ENCODE measurements at regions not wholly inside any gene's neighbourhood (a gene's known extent, or its start where the extent isn't known, plus 50 kb on each side); places are given as distances from the start of the nearest gene placed in this dataset.
"Not testable (repeated sequence)": the region's sequence is repeated elsewhere in the genome, so short reads cannot be mapped to it uniquely, and the experiment has no call there.

DNA sequence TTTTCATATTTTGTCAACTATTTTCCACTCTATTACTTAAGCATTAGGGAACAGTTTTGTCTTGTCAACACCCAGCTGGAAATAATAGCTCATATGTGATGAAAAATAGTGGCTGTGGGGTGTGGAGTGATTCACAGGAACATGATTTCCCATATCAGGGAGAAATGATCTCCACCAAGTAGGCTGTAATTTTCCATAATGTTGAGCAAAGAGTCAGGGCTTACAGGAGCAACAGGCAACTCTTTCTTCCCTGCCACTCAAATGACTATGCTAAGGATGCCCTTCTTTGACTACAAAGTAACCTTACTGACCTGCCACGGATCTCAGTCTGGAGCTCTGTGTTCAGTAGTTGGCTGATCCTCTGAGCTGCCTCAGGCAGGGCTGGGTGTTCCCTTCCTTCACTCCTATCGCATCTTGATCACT lies 90.0 kb upstream of the GATB start:
- H3K36me3 Mint-ChIP-seq (ENCODE audit: low read depth): no peaks in the 10 kb centered on the region
- H3K27me3 Mint-ChIP-seq: peaks cover 5% of the 10 kb centered on the region
- DNase-seq: no peak
- no peak overlapping the region for H3K4me3 Mint-ChIP-seq
- H3K27ac Mint-ChIP-seq: no peak overlapping the region
- H3K9me3 Mint-ChIP-seq: peaks cover 5% of the 10 kb centered on the region
- no peaks in the 10 kb centered on the region for H3K4me1 Mint-ChIP-seq
- ChIA-PET POLR2A (no interaction called here), CTCF (no interaction called here)

DNA sequence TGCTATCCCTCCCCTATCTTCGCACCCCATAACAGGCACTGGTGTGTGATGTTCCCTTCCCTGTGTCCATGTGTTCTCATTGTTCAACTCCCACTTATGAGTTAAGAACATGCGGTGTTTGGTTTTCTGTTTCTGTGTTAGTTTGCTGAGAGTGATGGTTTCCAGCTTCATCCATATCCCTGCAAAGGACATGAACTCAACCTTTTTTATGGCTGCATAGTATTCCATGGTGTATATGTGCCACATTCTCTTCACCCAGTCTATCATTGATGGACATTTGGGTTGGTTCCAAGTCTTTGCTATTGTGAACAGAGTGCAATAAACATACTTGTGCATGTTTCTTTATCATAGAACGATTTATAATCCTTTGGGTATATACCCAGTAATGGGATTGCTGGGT lies 84.7 kb upstream of the GATB start:
- POLR2A ChIA-PET; H3K4me3 Mint-ChIP-seq; H3K4me1 Mint-ChIP-seq; H3K9me3 Mint-ChIP-seq; CTCF ChIA-PET; H3K27me3 Mint-ChIP-seq; DNase-seq; H3K27ac Mint-ChIP-seq; H3K36me3 Mint-ChIP-seq (ENCODE audit: low read depth): not testable (repeated sequence)

- no peaks in the 10 kb centered on the region for H3K4me1 Mint-ChIP-seq
- ChIA-PET CTCF (no interaction called here), POLR2A (no interaction called here)
- no peak for DNase-seq
- H3K4me3 Mint-ChIP-seq: no peak overlapping the region
- peaks cover 2% of the 10 kb centered on the region for H3K9me3 Mint-ChIP-seq
- no peak overlapping the region for H3K27ac Mint-ChIP-seq
- no peaks in the 10 kb centered on the region for H3K36me3 Mint-ChIP-seq (ENCODE audit: low read depth)
- H3K27me3 Mint-ChIP-seq: peaks cover 1% of the 10 kb centered on the region
Observed at GRCh38 chr4:151842430-151843079, 81.7 kb upstream of the GATB start.

- H3K27ac Mint-ChIP-seq: no peak overlapping the region
- CTCF ChIA-PET: interaction anchor here (1.2 kb wide), 1 partner anchor 11 kb away, joined by 3 read pairs; no protein-coding TSS in a partner anchor
- DNase-seq: no peak
- peaks cover 1% of the 10 kb centered on the region for H3K27me3 Mint-ChIP-seq
- no peaks in the 10 kb centered on the region for H3K36me3 Mint-ChIP-seq (ENCODE audit: low read depth)
- POLR2A ChIA-PET: no interaction called here
- H3K4me3 Mint-ChIP-seq: no peak overlapping the region
- peaks cover 2% of the 10 kb centered on the region for H3K9me3 Mint-ChIP-seq
- no peaks in the 10 kb centered on the region for H3K4me1 Mint-ChIP-seq
Observed at GRCh38 chr4:151841107-151841506, 80.3 kb upstream of the GATB start.

DNA sequence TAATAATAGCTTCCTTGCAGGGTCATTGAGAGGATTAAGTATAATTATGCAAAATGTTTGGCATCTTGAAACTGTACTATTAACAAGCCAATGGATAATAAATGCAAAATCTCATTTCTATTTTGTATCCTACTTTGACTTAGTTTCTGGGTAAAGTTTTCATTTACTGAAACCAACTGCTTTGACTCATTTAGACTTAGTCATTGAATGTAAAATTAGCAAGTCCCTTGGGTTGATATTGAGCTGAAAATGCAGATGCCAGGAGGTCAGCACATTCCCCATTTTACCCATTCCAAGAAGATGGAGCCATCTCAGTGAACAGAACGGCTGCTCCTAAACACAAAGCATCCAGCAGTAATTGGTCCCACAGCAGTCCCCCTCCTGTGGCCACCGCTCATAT lies 74.7 kb upstream of the GATB start:
- H3K9me3 Mint-ChIP-seq: peaks cover 2% of the 10 kb centered on the region
- H3K4me1 Mint-ChIP-seq: peaks cover 2% of the 10 kb centered on the region
- H3K4me3 Mint-ChIP-seq: no peak overlapping the region
- H3K27me3 Mint-ChIP-seq: peaks cover 2% of the 10 kb centered on the region
- no peak for DNase-seq
- H3K36me3 Mint-ChIP-seq (ENCODE audit: low read depth): no peaks in the 10 kb centered on the region
- CTCF ChIA-PET: no interaction called here
- no peak overlapping the region for H3K27ac Mint-ChIP-seq
- POLR2A ChIA-PET: no interaction called here

- Mint-ChIP-seq H3K27ac (no peak overlapping the region), H3K9me3 (peaks cover 2% of the 10 kb centered on the region), H3K36me3 (ENCODE audit: low read depth) (no peaks in the 10 kb centered on the region), H3K4me3 (no peak overlapping the region), H3K27me3 (peaks cover 2% of the 10 kb centered on the region), H3K4me1 (peaks cover 2% of the 10 kb centered on the region)
- CTCF ChIA-PET: no interaction called here
- DNase-seq: no peak
- POLR2A ChIA-PET: interaction anchor here (0.6 to 0.7 kb wide), 2 partner anchors 49 to 256 kb away, joined by 3 read pairs; no protein-coding TSS in a partner anchor
Observed at GRCh38 chr4:151833174-151833573, 72.4 kb upstream of the GATB start.

- no peak overlapping the region for H3K4me3 Mint-ChIP-seq
- peaks cover 2% of the 10 kb centered on the region for H3K9me3 Mint-ChIP-seq
- no peaks in the 10 kb centered on the region for H3K36me3 Mint-ChIP-seq (ENCODE audit: low read depth)
- no peak overlapping the region for H3K27ac Mint-ChIP-seq
- CTCF ChIA-PET: no interaction called here
- peaks cover 2% of the 10 kb centered on the region for H3K27me3 Mint-ChIP-seq
- H3K4me1 Mint-ChIP-seq: peaks cover 2% of the 10 kb centered on the region
- POLR2A ChIA-PET: no interaction called here
- no peak for DNase-seq
Observed at GRCh38 chr4:151831526-151831925, 70.7 kb upstream of the GATB start.

- Mint-ChIP-seq H3K4me1 (peaks cover 2% of the 10 kb centered on the region), H3K36me3 (ENCODE audit: low read depth) (no peaks in the 10 kb centered on the region), H3K27me3 (peaks cover 2% of the 10 kb centered on the region), H3K27ac (no peak overlapping the region), H3K4me3 (no peak overlapping the region), H3K9me3 (peaks cover 2% of the 10 kb centered on the region)
- DNase-seq: no peak
- ChIA-PET POLR2A (no interaction called here), CTCF (no interaction called here)
Observed at GRCh38 chr4:151830168-151830567, 69.4 kb upstream of the GATB start.

GRCh38 chr4:151829309-151829708 lies 68.5 kb upstream of the GATB start:
- no peak for DNase-seq
- Mint-ChIP-seq H3K27ac (no peak overlapping the region), H3K27me3 (peaks cover 2% of the 10 kb centered on the region), H3K9me3 (peaks cover 2% of the 10 kb centered on the region), H3K4me1 (peaks cover 2% of the 10 kb centered on the region), H3K4me3 (no peak overlapping the region), H3K36me3 (ENCODE audit: low read depth) (no peaks in the 10 kb centered on the region)
- ChIA-PET CTCF (interaction anchor here (0.6 kb wide), 1 partner anchor 353 kb away, joined by 4 read pairs; no protein-coding TSS in a partner anchor), POLR2A (no interaction called here)

DNA sequence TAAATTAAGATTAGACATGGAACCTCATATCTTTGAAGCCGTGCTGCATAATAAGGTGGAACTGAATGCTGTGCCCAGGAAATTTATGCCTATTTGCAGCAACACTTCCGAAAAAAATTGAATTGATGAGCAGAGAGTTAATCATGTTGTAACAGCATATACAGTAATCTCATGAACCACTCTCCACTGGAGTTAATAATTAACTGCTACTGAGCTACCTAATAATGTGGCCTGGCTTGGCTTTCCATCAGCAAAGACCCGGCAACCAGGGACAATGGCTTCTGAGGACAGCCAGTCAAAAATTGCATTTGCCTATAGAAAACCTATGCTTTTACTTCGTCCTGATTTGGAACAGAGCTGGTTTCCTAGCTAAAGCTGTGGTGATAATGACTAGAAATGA lies 63.8 kb upstream of the GATB start:
- CTCF ChIA-PET: no interaction called here
- no peaks in the 10 kb centered on the region for H3K4me1 Mint-ChIP-seq
- H3K27me3 Mint-ChIP-seq: peaks cover 17% of the 10 kb centered on the region
- H3K36me3 Mint-ChIP-seq (ENCODE audit: low read depth): no peaks in the 10 kb centered on the region
- no peak overlapping the region for H3K27ac Mint-ChIP-seq
- H3K9me3 Mint-ChIP-seq: no peaks in the 10 kb centered on the region
- POLR2A ChIA-PET: no interaction called here
- no peak overlapping the region for H3K4me3 Mint-ChIP-seq
- no peak for DNase-seq

DNA sequence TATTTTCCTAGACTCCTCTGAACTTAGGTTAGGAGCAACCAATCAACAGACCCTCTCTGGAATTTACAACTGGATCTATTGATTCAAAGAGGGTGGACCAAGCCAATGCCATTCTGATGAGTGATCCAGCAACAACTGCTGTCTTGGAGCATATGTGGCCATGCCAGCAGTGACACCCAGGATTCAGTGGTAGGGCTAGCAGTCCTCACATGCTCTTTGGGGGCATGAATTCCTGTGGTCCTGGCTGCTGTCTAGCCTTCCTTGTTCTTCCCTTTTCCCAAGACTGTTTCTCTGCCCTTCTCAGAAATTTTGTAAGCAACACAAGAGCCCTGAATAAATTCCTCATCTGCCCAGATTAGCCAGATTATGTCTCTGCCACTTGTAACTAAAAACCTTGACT lies 61.5 kb upstream of the GATB start:
- ChIA-PET CTCF (no interaction called here), POLR2A (no interaction called here)
- no peaks in the 10 kb centered on the region for H3K36me3 Mint-ChIP-seq (ENCODE audit: low read depth)
- H3K9me3 Mint-ChIP-seq: no peaks in the 10 kb centered on the region
- DNase-seq: no peak
- no peak overlapping the region for H3K27ac Mint-ChIP-seq
- peaks cover 17% of the 10 kb centered on the region for H3K27me3 Mint-ChIP-seq
- no peaks in the 10 kb centered on the region for H3K4me1 Mint-ChIP-seq
- no peak overlapping the region for H3K4me3 Mint-ChIP-seq

GRCh38 chr4:151820004-151820403 lies 59.2 kb upstream of the GATB start:
- POLR2A ChIA-PET: no interaction called here
- no peaks in the 10 kb centered on the region for H3K9me3 Mint-ChIP-seq
- CTCF ChIA-PET: interaction anchor here (1.6 kb wide), 1 partner anchor 17 kb away, joined by 4 read pairs; no protein-coding TSS in a partner anchor
- H3K4me1 Mint-ChIP-seq: no peaks in the 10 kb centered on the region
- DNase-seq: no peak
- no peak overlapping the region for H3K4me3 Mint-ChIP-seq
- H3K27me3 Mint-ChIP-seq: peaks cover 17% of the 10 kb centered on the region
- H3K27ac Mint-ChIP-seq: no peak overlapping the region
- H3K36me3 Mint-ChIP-seq (ENCODE audit: low read depth): no peaks in the 10 kb centered on the region

DNA sequence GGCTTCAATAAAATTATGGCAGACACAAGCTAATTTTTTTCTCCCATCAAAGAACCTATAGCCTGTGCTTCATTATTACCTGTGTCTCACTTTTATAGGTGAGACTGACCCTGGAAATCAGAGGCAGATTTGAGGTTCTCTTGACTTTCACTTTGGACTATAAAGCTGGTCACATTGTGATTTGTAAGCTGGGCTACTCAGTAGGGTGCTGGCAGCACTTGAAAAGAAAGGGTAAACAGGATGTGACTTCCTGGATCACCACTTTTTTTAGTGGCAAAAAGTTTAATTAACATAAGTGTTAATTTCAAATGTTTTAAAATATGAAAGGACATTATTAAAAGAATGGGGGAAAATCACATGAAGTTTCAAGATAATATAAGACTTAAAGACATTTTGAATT lies 50.6 kb upstream of the GATB start:
- peaks cover 1% of the 10 kb centered on the region for H3K4me1 Mint-ChIP-seq
- H3K9me3 Mint-ChIP-seq: no peaks in the 10 kb centered on the region
- ChIA-PET POLR2A (no interaction called here), CTCF (interaction anchor here (1.1 kb wide), 1 partner anchor 9 kb away, joined by 3 read pairs; no protein-coding TSS in a partner anchor)
- H3K27ac Mint-ChIP-seq: no peak overlapping the region
- H3K27me3 Mint-ChIP-seq: no peaks in the 10 kb centered on the region
- H3K36me3 Mint-ChIP-seq (ENCODE audit: low read depth): no peaks in the 10 kb centered on the region
- no peak overlapping the region for H3K4me3 Mint-ChIP-seq
- DNase-seq: no peak
